NCI-H345 treated with DMSO at 0.1 percent for 48 hours (cell line): ENCODE measurements at regions not wholly inside any gene's neighbourhood (a gene's known extent, or its start where the extent isn't known, plus 50 kb on each side); places are given as distances from the start of the nearest gene placed in this dataset.

Experiments used
- DNase-seq: peaks from one replicate; lab custom pipeline; 2025; ENCODE audit not compliant: unreplicated experiment; lab: John Stamatoyannopoulos, UW

DNA sequence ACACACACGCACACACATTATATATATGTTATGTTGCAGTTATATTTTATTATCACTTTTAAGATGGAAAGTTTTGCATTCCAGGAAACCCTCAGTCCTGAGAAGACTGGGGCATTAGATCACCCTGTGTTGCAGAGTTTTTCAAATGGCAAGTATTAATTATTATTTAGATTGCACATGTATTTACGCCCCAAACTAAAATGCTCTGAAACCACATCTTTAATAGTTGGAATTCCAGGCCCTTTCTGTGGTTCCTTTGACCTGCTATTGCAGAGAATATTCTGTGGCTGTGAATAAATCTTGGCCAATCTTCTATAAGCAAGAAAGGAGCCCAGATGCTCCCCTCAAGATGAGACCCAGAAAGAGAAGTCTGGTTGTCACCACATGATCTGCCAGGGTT is 427.0 kb upstream of the TNP1 start:
- DNase-seq, result no peak

DNA sequence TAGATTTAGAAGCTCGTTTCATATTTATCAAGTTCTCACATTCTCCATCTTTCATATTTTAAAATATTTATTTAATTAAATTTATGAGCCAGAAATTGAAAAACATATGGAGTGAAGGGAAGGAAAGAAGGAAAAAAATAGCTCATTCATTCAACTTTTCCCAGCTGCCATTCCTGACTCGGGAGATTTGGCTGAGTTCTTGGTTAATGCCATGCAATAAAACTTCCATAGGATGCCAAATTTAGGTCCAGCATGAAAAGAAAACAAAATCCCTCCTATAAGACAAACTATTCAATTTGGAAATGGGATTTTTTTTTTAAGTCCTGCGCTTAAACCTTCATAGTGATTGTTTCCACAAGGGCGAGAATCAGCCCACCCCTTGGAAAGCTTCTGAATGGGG is 426.1 kb upstream of the TNP1 start:
- no peak for DNase-seq

DNA sequence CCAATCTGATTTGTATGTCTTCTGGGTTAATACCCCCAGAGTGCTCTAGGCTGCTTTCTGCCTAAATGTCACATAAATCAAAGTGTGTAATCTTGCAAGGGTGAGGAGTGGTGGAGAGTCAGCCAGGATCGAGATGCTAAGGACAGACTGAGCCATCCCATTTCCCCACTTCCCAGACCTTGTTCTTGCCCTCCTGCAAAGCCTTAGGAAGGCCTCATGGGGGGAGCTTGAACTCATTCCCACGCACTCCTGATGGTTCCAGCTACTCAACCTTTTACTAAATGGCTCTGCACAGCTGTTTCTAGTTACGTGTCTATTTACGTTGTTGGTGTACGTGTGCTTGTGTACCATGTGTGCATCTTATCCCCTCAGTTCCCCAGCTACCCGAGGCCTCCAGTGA is 423.6 kb upstream of the TNP1 start:
- DNase-seq, result no peak

DNA sequence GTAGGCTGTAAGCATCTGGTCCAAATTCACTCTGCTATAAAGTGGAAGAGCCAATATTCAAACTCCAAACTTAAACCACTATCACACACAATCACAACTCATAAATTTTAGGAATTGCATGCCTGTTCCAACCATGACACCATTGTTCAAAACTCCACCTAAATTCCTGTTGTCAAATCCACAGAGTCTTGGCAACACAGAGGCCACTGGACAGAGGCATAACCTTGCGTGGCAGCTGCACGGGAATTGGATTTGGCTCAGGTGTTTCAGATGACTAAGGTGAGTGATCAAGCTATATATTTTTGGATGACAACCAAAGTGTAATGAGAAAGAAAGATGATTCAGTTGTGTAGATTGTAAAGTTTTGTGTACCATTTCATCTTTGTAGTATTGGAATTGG is 422.7 kb upstream of the TNP1 start:
- DNase-seq, result no peak

DNA sequence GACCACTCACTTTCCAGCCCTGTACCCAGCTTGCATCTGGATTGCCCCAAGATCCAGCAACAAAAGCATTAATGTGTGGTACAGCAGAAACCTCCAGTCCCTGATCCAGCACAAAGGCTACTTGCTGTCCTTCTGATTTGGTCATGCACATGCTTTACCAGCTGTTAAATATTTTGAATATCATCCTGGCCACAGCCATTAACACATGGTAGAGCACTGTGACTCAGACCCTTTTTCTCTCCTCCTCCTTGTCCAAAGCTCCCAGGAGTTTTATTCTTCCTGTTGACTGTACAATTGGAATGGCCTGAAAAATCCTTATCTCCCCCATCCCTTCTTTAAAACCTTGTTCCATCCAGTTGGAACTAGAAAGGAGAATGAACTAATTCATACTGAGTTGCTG is 419.7 kb upstream of the TNP1 start:
- no peak for DNase-seq

DNA sequence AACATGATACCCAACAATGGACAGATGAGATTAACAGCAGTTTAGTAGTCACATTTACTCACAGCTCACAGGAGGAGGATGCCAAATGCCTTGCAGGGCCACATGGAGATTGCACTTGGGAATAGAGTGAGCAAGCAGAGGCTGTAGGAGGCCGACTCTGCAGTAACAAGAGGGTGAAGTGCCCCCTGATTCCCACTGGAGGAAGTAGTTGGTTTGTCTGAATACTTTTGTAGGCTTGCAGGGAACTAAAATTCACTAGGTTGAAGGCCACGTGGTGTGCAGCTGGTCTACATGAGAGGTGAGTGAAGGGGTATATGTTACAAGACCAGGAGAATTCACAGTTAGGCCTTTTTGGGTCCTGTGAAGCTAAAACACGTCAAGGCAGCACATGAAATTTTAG is 419.3 kb upstream of the TNP1 start:
- DNase-seq, result no peak

DNA sequence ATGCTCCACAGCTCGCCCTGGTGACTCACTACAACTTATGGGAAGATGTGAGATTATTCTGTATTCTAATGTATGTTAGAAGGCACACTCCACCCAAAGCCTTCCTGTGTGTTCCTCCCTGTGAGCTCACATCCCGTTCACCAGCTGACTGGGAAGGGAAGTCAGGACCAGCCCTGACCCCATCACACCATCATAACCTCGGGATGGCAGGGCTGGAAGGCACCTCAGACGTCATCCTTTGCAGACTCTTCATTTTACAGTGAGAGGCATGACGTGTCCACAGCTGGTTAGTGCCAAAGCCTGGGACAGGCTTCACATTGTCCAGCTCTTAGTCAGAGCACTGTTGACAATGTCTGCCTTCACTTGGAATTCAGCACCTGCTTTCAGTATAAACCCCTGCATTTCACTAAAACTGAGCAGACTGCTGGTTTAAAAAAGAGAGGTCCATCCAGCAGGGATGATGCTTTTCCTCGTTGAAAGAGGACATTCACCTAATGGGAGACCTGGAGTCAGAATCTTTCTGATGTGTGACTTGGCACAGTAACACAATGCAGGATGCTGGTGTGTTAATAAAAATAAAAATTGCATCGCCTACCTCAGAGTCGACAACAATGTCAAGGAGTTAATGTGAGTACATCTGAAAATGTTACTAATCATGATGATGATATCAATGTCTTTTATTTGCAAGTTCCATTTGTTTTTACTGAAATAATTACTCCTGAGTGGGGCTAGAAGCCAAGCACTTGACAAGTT is 418.0 kb upstream of the TNP1 start:
- DNase-seq, result no peak

DNA sequence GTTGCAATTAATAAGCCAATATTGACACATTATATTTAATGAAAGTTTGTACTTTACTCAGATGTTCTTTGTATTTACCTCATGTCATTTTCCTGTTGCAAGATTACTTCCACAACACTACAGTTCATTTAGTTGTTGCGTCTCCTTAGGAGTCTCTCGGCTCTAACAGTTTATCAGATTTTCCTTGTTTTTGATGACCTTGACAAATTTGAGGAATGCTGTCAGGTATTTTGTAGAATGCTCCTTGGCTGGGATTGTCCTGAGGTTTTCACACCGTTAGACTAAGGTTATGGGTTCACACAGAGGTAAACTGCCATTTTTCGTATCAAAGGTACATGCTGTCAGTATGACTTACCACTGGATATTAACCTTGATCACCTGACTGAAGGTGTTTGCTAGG is 416.6 kb upstream of the TNP1 start:
- no peak for DNase-seq

DNA sequence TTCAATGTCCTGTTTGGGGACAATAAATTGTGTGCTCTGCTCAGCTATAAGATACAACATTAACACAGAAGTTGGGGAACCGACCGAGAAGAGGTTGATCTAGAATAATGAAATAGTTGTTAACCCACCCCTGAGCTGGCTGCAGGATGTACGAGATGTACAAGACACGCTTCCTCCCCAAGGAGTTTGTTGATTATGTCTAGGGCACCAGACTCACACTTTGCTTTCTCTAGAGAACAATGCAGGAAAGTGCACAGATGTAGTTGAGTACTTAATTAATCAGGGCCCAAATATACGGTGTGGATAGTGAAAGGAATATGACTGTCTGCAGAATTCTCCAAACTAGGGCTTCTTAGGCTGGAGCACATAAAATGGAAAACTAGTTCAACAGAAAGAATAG is 415.2 kb upstream of the TNP1 start:
- no peak for DNase-seq

DNA sequence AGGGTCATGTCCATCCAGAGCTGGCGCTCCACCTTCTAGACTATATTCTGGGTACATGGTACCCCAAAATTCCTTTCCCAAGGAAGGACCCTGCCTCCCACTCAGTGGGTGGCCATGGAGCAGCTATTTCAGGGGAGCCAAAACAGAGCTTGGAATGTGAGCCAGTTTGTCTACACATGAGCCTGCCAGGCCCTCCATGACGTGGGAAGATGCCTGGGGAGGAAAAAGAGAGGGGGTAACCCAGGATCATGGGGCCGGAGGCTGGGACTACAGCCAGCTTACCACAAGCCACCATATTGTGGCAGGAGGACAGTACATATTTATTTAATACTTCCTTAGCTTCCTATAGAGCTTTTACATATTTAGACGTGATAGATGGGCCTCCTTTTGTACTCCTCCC is 414.7 kb upstream of the TNP1 start:
- DNase-seq, result no peak

DNA sequence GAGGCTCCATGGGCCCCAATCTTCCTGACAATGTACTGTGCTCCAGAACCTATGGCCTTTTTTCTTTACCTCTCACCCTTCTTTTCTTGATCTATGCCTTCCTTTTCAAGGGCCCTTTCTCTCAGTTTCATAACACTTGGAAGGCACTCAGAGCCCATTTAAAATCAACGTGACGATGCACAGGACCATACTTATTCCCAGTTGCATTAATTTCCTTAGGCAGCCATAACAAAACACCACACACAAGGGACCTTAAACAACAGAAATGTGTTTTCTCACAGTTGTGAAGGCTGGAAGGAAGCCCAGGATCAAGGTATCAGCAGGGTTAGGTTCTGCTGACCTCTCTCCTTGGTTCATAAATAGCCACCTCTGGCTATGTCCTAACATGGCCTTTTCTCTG is 414.0 kb upstream of the TNP1 start:
- DNase-seq, result no peak

DNA sequence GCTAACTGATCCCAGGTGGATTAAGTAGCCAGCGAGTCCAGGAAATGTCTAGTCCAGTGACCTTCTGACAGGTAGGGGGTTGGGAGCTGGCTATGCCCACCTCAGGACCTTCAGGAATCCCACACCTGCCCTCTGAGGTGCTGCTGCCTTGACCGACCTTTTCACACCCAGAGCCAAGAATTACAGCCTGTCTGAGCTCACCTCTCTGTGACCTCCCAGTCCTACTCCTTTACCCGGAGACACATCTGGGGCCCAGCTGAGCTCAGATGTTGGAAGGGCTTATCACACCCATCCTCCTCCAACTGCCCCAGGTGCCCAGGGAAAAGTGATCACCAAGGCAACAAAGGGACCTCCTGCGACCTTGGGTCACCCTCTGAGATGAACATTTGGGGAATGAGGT is 413.3 kb upstream of the TNP1 start:
- no peak for DNase-seq

DNA sequence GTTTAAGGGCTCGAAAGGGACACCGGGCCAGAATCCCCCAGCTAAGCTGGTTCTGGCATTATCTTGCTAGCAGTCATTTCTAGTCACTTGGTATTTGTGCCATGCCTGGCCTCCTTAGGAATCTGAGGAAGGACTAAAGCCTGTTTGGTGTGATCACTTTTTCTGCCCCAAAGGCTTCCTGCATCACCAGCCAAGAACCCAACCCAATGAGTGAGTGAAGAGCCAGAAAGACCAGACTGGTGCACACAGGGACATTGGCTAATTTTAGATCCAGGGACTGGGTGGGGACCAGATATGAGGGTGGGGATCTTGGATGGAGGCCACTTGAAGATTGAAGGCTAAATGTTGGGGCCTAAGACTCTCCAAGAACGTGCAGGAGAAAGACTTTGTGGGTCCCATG is 411.9 kb upstream of the TNP1 start:
- no peak for DNase-seq

DNA sequence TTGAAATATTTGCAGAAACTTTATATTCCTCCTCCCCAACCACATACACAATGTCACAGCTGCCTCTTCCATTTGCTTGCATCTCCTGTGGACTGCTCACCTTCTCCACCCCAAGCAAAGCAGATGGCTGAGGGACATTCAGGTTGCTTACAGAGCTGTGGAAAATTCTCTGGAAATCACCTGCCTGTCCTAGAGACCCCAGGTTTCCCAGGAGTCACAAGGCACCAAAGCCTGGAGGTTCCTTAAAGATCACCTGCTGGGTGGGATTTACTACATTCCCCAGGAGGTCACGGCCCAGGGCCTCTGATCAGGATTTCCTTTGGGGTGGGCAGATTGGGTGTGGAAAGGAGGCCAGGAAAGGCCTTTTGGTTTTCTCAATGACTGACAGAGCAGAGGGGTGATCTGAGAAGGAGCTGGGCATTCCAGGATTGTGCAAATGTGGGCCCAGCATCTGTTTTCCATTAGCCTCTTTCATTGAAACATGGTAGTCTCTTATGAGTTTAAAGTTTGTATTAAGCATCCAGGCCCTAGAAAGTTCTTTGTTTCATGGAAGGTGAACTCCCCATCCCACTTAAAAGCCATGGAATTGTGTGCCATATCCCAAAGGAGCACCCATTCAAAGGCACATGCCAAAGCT is 410.7 kb upstream of the TNP1 start:
- no peak for DNase-seq

DNA sequence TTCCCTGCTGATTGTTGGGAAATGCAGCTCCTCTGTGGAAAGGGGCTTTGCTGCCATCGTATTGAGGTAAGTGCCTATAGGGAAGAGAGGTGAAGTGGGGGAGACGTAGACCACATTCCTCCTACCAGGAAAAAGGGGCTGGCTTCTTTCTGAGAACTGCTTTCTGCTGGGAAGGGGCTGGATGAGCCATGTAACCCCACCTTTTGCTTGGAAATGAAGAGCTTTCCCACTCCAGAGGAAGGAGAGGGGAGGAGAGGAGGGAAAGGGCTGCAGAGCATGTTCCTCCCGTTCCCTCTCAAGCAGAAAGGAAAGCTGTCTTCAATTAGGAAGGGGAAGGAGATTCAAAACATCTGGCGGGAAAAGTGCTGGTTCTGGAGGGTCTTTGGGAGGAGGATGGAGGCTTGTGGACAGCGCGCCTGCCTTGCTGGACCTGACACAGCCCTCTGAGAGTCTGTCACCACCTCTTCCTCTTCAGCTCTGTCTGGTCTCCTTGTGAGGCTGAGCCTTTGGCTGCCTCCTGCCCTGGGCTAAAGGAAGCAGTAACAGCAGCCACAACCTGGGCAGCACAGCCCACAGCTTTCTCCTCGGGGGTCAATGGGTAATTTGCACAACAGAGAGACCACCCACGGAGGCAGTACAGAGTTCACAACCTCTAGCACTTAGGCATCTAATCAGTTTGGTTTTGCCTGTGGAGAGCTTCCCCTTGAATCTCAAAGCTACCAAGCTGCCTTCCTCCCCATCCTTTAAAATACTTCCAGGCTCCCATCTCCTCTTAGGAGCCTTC is 410.0 kb upstream of the TNP1 start:
- DNase-seq, result no peak

DNA sequence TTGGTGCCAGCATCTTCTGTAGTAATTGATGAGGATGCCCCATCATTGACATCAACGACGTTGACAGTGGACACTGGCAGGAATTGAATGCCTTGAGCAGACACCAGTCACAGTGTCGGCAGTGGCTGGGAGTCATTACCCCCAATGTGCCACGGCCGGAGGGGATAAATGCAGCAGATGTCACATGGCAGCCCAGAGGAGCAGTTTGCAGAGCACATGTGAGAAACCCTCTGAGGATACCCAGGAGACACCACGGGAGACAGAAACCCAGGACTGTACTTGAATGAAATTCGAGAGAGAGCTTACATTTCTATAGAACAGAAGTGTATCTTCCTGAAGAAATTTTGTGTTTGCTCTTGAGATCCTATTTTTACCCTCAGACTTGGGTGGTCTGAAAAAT is 409.1 kb upstream of the TNP1 start:
- no peak for DNase-seq

DNA sequence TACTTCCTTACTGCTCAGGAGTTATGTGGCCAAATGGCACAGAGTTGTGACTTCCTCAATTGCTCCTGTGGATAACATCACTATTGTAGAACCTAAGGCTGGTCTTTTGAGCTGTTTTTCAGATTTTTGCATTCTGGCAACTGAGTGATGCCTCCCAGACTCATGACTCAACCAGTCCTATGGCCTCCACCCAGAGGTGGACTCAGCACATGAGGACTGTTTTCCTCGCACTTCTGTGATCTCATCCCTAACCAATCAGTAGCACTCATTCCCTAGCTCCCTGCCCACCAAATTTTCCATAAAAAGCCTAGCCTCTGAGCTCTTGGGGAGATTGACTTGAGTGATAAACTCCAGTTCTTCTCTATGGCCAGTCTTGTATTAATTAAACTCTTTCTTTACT is 407.9 kb upstream of the TNP1 start:
- DNase-seq, result no peak

DNA sequence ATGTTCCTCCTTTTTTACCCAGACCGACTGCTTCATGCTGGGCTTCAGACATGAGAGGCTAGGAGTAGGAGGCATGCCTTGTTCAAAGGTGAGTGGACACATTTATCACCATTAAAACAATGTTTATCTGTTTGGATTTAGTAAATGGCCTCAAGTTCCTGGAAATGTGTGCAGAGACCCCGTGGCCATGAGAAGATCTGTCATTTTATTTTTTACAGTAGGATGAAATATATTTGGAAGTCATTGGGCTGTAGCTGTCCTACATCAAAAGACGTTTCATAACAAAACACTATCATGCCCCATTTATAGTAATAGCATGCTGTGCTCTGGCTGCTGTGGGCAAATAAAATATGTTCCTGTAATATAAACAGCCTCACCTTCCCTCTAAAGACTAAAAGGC is 403.9 kb upstream of the TNP1 start:
- peak; percentile 19 for DNase-seq

DNA sequence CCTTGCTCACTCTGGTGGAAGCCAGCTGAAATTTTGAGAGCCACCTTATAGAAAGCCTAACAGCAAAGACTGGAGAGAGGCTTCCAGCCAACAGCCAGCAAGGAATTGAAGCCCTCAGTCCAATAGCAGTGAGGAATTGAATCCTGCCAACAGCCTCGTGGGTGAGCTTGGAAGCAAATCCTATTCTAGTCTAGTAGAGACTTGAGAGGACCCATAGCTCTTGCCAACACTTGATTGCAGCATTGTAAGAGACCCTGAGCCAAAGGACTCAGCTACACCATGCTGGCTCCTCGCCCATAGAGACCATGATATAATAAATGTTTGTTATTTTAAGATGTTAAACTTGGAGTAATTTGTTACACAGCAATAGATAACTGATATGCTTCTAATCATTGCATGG is 403.0 kb upstream of the TNP1 start:
- no peak for DNase-seq

DNA sequence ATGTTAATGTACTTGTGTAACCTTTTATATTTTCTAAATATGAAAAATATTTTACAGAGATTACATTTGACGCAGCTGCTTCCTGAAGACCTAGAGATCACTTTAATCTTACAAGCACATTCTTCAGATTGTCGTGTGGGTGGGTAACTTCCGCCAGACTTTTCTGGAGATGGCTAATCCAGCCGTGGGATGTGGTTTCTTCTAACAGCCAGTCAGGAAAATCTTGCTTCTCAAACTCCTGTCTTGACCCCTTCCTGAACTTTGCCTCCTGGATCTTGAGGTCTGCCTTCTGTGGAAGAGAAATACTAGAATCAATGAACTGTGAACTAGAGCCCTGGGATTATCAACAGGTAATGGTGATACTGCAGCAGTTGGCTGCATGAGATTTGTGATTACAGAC is 401.6 kb upstream of the TNP1 start:
- DNase-seq, result no peak

DNA sequence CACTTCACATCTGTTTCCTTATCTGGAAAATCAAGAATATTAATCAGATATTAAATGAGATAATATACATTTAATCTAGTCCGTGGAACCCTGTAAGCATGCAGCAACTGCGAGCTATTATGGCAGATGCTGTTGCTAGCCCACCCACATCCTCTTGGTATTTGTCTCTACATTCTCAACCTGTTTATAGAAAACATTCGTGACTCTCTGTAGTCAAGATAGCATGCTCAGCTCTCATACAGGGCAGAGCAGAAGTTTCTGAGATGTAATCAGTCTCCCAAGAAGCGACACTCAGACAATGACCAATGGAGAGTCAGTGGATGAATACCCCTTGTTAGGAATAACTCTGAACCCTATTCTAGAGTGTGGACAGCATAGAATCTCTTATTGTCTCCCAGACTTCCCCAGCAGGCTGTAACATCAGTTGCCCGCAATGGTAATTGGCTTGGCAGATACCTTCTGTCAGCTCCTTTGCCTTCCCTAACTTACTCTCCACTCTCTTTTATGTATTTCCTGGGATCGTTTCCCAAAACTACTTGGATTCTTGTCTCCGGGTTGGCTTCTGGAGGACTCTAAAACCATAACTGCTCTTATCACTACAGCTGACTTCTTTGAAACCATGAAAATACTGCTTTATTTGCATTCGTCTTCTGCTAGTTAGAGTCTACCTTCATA is 400.7 kb upstream of the TNP1 start:
- DNase-seq, result no peak

DNA sequence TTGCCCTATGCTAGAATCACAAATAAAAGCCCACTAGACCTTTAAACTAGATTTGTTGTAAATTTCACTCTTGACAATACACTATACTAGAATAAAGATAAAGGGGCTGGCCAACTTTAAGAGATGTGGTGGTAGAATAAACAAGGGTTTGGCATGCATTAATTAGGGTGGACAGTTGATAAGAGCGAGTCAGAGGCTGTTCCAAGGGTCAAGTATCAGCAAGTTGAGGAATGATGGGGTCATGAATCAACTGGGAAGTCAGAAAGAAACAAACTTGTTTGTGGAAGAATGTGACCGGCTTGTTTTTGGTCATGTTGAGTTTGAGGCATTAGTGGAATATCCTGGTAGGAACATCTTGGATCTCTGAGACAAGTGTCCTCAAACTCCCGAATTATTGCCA is 398.3 kb upstream of the TNP1 start:
- DNase-seq, result no peak
